H9 (cell line): ENCODE measurements at regions not wholly inside any gene's neighbourhood (a gene's known extent, or its start where the extent isn't known, plus 50 kb on each side); places are given as distances from the start of the nearest gene placed in this dataset.

Source experiments
- DNase-seq: peaks from one replicate; pipeline ENCODE4 v3.0.0-alpha.2; 2017
- H2AFZ ChIP-seq: one replicate; pipeline ENCODE4 v1.6.1; 2013; ENCODE audit warnings: mild to moderate bottlenecking, low read length, control low read depth, moderate library complexity
- H2AK5ac ChIP-seq: 2 replicates; pipeline ENCODE4 v1.6.1; 2013; ENCODE audit warnings: low read length, control low read depth, mixed read lengths; ENCODE audit not compliant: insufficient read length
- H2BK120ac ChIP-seq: one replicate; pipeline ENCODE4 v1.6.1; 2013; ENCODE audit warnings: low read depth, mild to moderate bottlenecking, low read length, control low read depth, inconsistent platforms; ENCODE audit not compliant: poor library complexity, severe bottlenecking
- H2BK12ac ChIP-seq: 2 replicates; pipeline ENCODE4 v1.6.1; 2013; ENCODE audit warnings: low read length, control low read depth, mixed read lengths, low read depth; ENCODE audit not compliant: insufficient read length
- H2BK15ac ChIP-seq: 2 replicates; pipeline ENCODE4 v1.6.1; 2013; ENCODE audit warnings: low read depth, low read length, control low read depth
- H2BK20ac ChIP-seq: one replicate; pipeline ENCODE4 v1.6.1; 2013; ENCODE audit warnings: low read depth, mild to moderate bottlenecking, low read length, control low read depth, inconsistent platforms; ENCODE audit not compliant: poor library complexity, severe bottlenecking
- H2BK5ac ChIP-seq: 2 replicates; pipeline ENCODE4 v1.6.1; 2013; ENCODE audit warnings: low read length, control low read depth, mixed read lengths; ENCODE audit not compliant: insufficient read length
- H3K14ac ChIP-seq: 2 replicates; pipeline ENCODE4 v1.6.1; 2013; ENCODE audit warnings: low read length, control low read depth; ENCODE audit not compliant: insufficient read depth
- H3K18ac ChIP-seq: 2 replicates; pipeline ENCODE4 v1.6.1; 2013; ENCODE audit warnings: low read depth, mild to moderate bottlenecking, mixed read lengths, low read length, control low read depth; ENCODE audit not compliant: insufficient read length
- H3K23ac ChIP-seq: 2 replicates; pipeline ENCODE4 v1.6.1; 2013; ENCODE audit warnings: low read length, control low read depth, mixed read lengths, low read depth; ENCODE audit not compliant: insufficient read length
- H3K23me2 ChIP-seq: 2 replicates; pipeline ENCODE4 v1.6.1; 2013; ENCODE audit warnings: low read depth, mild to moderate bottlenecking, mixed read lengths, low read length, control low read depth; ENCODE audit not compliant: insufficient read length, poor library complexity, severe bottlenecking
- H3K27ac ChIP-seq: 2 replicates; pipeline ENCODE4 v1.5.1; 2013; ENCODE audit warnings: low read length, control low read depth, mixed read lengths, low read depth; ENCODE audit not compliant: insufficient read length
- H3K27me3 ChIP-seq: 2 replicates; pipeline ENCODE4 v1.6.1; 2013; ENCODE audit warnings: low read length, control low read depth, inconsistent platforms; ENCODE audit not compliant: insufficient read depth
- H3K4ac ChIP-seq: 2 replicates; pipeline ENCODE4 v1.6.1; 2013; ENCODE audit warnings: low read depth, mild to moderate bottlenecking, control low read depth, inconsistent platforms, low read length, moderate library complexity
- H3K4me1 ChIP-seq: 2 replicates; pipeline ENCODE4 v1.6.1; 2013; ENCODE audit warnings: low read length, control low read depth, inconsistent platforms; ENCODE audit not compliant: insufficient read depth
- H3K4me2 ChIP-seq: 2 replicates; pipeline ENCODE4 v1.6.1; 2013; ENCODE audit warnings: low read length, control low read depth, mixed read lengths; ENCODE audit not compliant: insufficient read length, insufficient read depth
- H3K56ac ChIP-seq: 2 replicates; pipeline ENCODE4 v1.6.1; 2013; ENCODE audit warnings: low read depth, mild to moderate bottlenecking, mixed read lengths, low read length, control low read depth; ENCODE audit not compliant: insufficient read length
- H3K79me1 ChIP-seq: 2 replicates; pipeline ENCODE4 v1.6.1; 2013; ENCODE audit warnings: low read depth, mild to moderate bottlenecking, moderate library complexity, low read length, control low read depth, inconsistent platforms; ENCODE audit not compliant: insufficient read depth, poor library complexity, severe bottlenecking
- H3K79me2 ChIP-seq: 2 replicates; pipeline ENCODE4 v1.6.1; 2013; ENCODE audit warnings: low read length, control low read depth, inconsistent platforms; ENCODE audit not compliant: insufficient read depth
- H3K9ac ChIP-seq: 2 replicates; pipeline ENCODE4 v1.6.1; 2013; ENCODE audit warnings: low read length, control low read depth, mixed read lengths; ENCODE audit not compliant: insufficient read length; ENCODE audit errors: extremely low read depth
- H3K9me3 ChIP-seq: one replicate; pipeline ENCODE4 v1.6.1; 2013; ENCODE audit warnings: low read depth, low read length, inconsistent platforms; ENCODE audit not compliant: control insufficient read depth
- H3T11ph ChIP-seq: one replicate; pipeline ENCODE4 v1.6.1; 2013; ENCODE audit warnings: mild to moderate bottlenecking, low read length, control low read depth, inconsistent platforms
- H4K20me1 ChIP-seq: one replicate; pipeline ENCODE4 v1.6.1; 2013; ENCODE audit not compliant: control insufficient read depth, insufficient read length, insufficient read depth
- H4K5ac ChIP-seq: 2 replicates; pipeline ENCODE4 v1.6.1; 2013; ENCODE audit warnings: low read depth, mild to moderate bottlenecking, mixed read lengths, low read length, control low read depth; ENCODE audit not compliant: insufficient read length
- H4K8ac ChIP-seq: replicated peaks from 2 replicates; pipeline ENCODE4 v1.6.1; 2013; ENCODE audit warnings: low read length, control low read depth, mixed read lengths, low read depth; ENCODE audit not compliant: insufficient read length
- H4K91ac ChIP-seq: 2 replicates; pipeline ENCODE4 v1.6.1; 2013; ENCODE audit warnings: low read depth, mild to moderate bottlenecking, moderate library complexity, mixed read lengths, low read length, control low read depth; ENCODE audit not compliant: insufficient read length
- H3K27ac Mint-ChIP-seq, 3 experiments: 2 replicates in 2 of 3; 3 replicates in 1 of 3; pipeline ENCODE4 v1.8.0; 2020 to 2021; ENCODE audit warnings: mixed read lengths in 3 of 3, mild to moderate bottlenecking in 1 of 3, moderate library complexity in 1 of 3
- H3K27me3 Mint-ChIP-seq: 2 replicates; pipeline ENCODE4 v1.8.0; 2021; ENCODE audit warnings: low read depth, mild to moderate bottlenecking, moderate library complexity, mixed read lengths
- H3K36me3 Mint-ChIP-seq, 3 experiments: 2 replicates in 2 of 3; 3 replicates in 1 of 3; pipeline ENCODE4 v1.8.0; 2020 to 2021; ENCODE audit warnings: low read depth in 3 of 3, mixed read lengths in 3 of 3; ENCODE audit not compliant: insufficient read depth in 1 of 3
- H3K4me1 Mint-ChIP-seq, 2 experiments: 2 replicates each; pipeline ENCODE4 v1.8.0; 2020; ENCODE audit warnings: mixed read lengths in 2 of 2
- H3K4me3 Mint-ChIP-seq, 2 experiments: 2 replicates in 1 of 2; 3 replicates in 1 of 2; pipeline ENCODE4 v1.8.0; 2020 to 2021; ENCODE audit warnings: mild to moderate bottlenecking in 2 of 2, mixed read lengths in 2 of 2, moderate library complexity in 1 of 2
- H3K9me3 Mint-ChIP-seq, 2 experiments: 2 replicates in 1 of 2; 3 replicates in 1 of 2; pipeline ENCODE4 v1.8.0; 2020; ENCODE audit warnings: mild to moderate bottlenecking in 2 of 2, mixed read lengths in 2 of 2, moderate library complexity in 1 of 2
- CTCF ChIP-seq: fragments of 200-600 bp; sonication (generic); conservative IDR thresholded peaks from 3 replicates; pipeline ENCODE4 v1.8.0; 2021; ENCODE audit warnings: antibody characterized with exemption, mild to moderate bottlenecking
- WGBS: extraction: QIAGEN DNeasy Blood & Tissue Kit; methylation state at CpG from one replicate; pipeline ENCODE4 v1.1.7; 2013; ENCODE audit warnings: missing lambda C conversion rate, low lambda C conversion rate, mixed read lengths; ENCODE audit not compliant: insufficient read length; ENCODE audit errors: extremely low coverage; 5-methylcytosine and 5-hydroxymethylcytosine counted together

GRCh38 chr18:71134122-71134521, 845.3 kb downstream of the SOCS6 start:
- H2BK20ac ChIP-seq = no peak overlapping the region
- no peak overlapping the region for H3K56ac ChIP-seq
- H3K79me1 ChIP-seq = no peaks in the 10 kb centered on the region
- no peak overlapping the region for H3K4ac ChIP-seq
- H3K27ac Mint-ChIP-seq = no peak overlapping the region
- no peak overlapping the region for H4K5ac ChIP-seq
- H2BK5ac ChIP-seq = no peak overlapping the region
- H3K27me3 ChIP-seq = no peaks in the 10 kb centered on the region
- no CpG with 5 or more reads among the region's 4 CpGs for WGBS
- H3K4me1 Mint-ChIP-seq = no peaks in the 10 kb centered on the region
- no peak overlapping the region for H3K14ac ChIP-seq
- H3K23me2 ChIP-seq = no peaks in the 10 kb centered on the region
- no peak overlapping the region for H2AFZ ChIP-seq
- H2BK15ac ChIP-seq = no peak overlapping the region
- no peak overlapping the region for H3K4me3 Mint-ChIP-seq
- no peaks in the 10 kb centered on the region for H3K79me2 ChIP-seq
- H3K27ac ChIP-seq = no peak overlapping the region
- no peaks in the 10 kb centered on the region for H3K4me1 ChIP-seq
- H3K18ac ChIP-seq = no peak overlapping the region
- H3K9ac ChIP-seq = no peak overlapping the region
- no peaks in the 10 kb centered on the region for H4K20me1 ChIP-seq
- H3K9me3 ChIP-seq = no peaks in the 10 kb centered on the region
- no peak overlapping the region for H2BK12ac ChIP-seq
- H2AK5ac ChIP-seq = no peak overlapping the region
- no peaks in the 10 kb centered on the region for H3K36me3 Mint-ChIP-seq
- H2BK120ac ChIP-seq = no peak overlapping the region
- H3K23ac ChIP-seq = no peak overlapping the region
- H3K9me3 Mint-ChIP-seq = no peaks in the 10 kb centered on the region
- H4K91ac ChIP-seq = no peak overlapping the region
- no peak overlapping the region for H3T11ph ChIP-seq
- H4K8ac ChIP-seq = no peak overlapping the region
- H3K27me3 Mint-ChIP-seq = no peaks in the 10 kb centered on the region; the same call in 1 of the 2 replicates
- DNase-seq = no peak
- TF ChIP-seq CTCF = no peak
- H3K4me2 ChIP-seq = no peak overlapping the region
